DND-41 (cell line): ENCODE measurements at regions not wholly inside any gene's neighbourhood (a gene's known extent, or its start where the extent isn't known, plus 50 kb on each side); places are given as distances from the start of the nearest gene placed in this dataset.

Experiments
- EZH2 ChIP-seq: IDR thresholded peaks from 3 replicates; pipeline ENCODE4 v1.6.1; 2012; ENCODE audit warnings: borderline replicate concordance, low read depth, mild to moderate bottlenecking, moderate library complexity, low read length, inconsistent platforms; ENCODE audit not compliant: severe bottlenecking
- TF ChIP-seq, protein P1 (sequence below): IDR thresholded peaks from 2 replicates; pipeline ENCODE4 v1.5.1; 2012; ENCODE audit warnings: borderline replicate concordance, low read length, moderate library complexity, mild to moderate bottlenecking; ENCODE audit not compliant: poor library complexity, severe bottlenecking; ENCODE audit errors: extremely low read depth

DNA sequence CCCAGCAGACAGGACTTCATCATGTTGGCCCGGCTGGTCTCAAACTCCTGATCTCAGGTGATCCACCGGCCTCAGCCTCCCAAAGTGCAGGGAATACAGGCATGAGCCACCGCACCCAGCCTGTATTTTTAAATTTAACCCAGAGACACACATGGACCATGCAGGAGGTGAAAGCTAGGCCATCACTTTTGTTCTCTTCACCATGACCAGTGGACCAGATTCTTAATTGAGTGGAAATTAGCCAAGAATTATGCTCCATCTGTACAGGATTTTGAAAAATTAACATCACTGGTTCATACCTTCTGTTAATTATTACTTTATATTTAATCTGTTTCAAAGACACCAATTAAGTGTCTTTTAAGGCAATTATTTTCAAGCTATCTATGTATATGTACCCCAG lies 493.6 kb upstream of the NOX3 start:
- TF ChIP-seq, protein P1, sequence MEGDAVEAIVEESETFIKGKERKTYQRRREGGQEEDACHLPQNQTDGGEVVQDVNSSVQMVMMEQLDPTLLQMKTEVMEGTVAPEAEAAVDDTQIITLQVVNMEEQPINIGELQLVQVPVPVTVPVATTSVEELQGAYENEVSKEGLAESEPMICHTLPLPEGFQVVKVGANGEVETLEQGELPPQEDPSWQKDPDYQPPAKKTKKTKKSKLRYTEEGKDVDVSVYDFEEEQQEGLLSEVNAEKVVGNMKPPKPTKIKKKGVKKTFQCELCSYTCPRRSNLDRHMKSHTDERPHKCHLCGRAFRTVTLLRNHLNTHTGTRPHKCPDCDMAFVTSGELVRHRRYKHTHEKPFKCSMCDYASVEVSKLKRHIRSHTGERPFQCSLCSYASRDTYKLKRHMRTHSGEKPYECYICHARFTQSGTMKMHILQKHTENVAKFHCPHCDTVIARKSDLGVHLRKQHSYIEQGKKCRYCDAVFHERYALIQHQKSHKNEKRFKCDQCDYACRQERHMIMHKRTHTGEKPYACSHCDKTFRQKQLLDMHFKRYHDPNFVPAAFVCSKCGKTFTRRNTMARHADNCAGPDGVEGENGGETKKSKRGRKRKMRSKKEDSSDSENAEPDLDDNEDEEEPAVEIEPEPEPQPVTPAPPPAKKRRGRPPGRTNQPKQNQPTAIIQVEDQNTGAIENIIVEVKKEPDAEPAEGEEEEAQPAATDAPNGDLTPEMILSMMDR, result no peak
- no peak for TF ChIP-seq EZH2
